PC-9 (cell line): ENCODE measurements at regions not wholly inside any gene's neighbourhood (a gene's known extent, or its start where the extent isn't known, plus 50 kb on each side); places are given as distances from the start of the nearest gene placed in this dataset.

ENCODE experiments used
- BruUV-seq: library from RNA; stranded (reverse); fragments of 400-500 nt; replicated peaks from 2 replicates; lab custom pipeline; 2021; lab: Mats Ljungman, UMichigan
- CTCF ChIA-PET: fragments of 300-600 bp; sonication (Branson Sonifier 250); formaldehyde crosslinking; loops from one replicate; lab custom pipeline; 2022; ENCODE audit warnings: antibody characterized with exemption; lab: Charles Lee
- POLR2A ChIA-PET: fragments of 300-600 bp; sonication (Branson Sonifier 250); formaldehyde crosslinking; loops from one replicate; lab custom pipeline; 2022; ENCODE audit warnings: antibody characterized with exemption; ENCODE audit not compliant: unreplicated experiment; lab: Charles Lee
- DNase-seq, 2 experiments: peaks; one replicate each; pipeline versions ENCODE4 v3.0.0 to v3.0.0-alpha.2; 2015 to 2022; ENCODE audit warnings: mixed read lengths in 1 of 2
- H2AFZ ChIP-seq: fragments of 200-600 bp; sonication (generic); 2 replicates; pipeline ENCODE4 v1.8.1; 2017; ENCODE audit warnings: antibody characterized with exemption
- H3F3A ChIP-seq: fragments of 200-600 bp; sonication (generic); 2 replicates; pipeline ENCODE4 v1.8.1; 2017; ENCODE audit warnings: antibody characterized with exemption, mild to moderate bottlenecking, low read depth; ENCODE audit not compliant: insufficient read depth
- H3K27ac ChIP-seq: fragments of 200-600 bp; sonication (generic); 2 replicates; pipeline ENCODE4 v1.6.1; 2016; ENCODE audit warnings: mixed run types
- H3K27me3 ChIP-seq: fragments of 200-600 bp; sonication (generic); 2 replicates; pipeline ENCODE4 v1.6.1; 2016; ENCODE audit warnings: low read depth, mixed run types; ENCODE audit not compliant: insufficient read depth
- H3K36me3 ChIP-seq: fragments of 200-600 bp; sonication (generic); 2 replicates; pipeline ENCODE4 v1.6.1; 2016; ENCODE audit warnings: low read depth, mixed run types
- H3K4me1 ChIP-seq: fragments of 200-600 bp; sonication (generic); replicated peaks from 2 replicates; pipeline ENCODE4 v1.6.1; 2016; ENCODE audit warnings: mixed run types; ENCODE audit not compliant: insufficient read depth
- H3K4me2 ChIP-seq: fragments of 200-600 bp; sonication (generic); 2 replicates; pipeline ENCODE4 v1.6.1; 2017; ENCODE audit warnings: mixed run types
- H3K4me3 ChIP-seq: fragments of 200-600 bp; sonication (generic); 2 replicates; pipeline ENCODE4 v1.6.1; 2016; ENCODE audit warnings: mixed run types
- H3K79me2 ChIP-seq: fragments of 200-600 bp; sonication (generic); 2 replicates; pipeline ENCODE4 v1.6.1; 2017; ENCODE audit warnings: low read depth, mixed run types
- H3K9me2 ChIP-seq: fragments of 200-600 bp; sonication (generic); 2 replicates; pipeline ENCODE4 v1.8.1; 2017; ENCODE audit warnings: mild to moderate bottlenecking; ENCODE audit not compliant: insufficient read depth
- H3K9me3 ChIP-seq: fragments of 200-600 bp; sonication (generic); 2 replicates; pipeline ENCODE4 v1.8.1; 2016; ENCODE audit warnings: low read depth; ENCODE audit not compliant: insufficient read depth
- H4K20me1 ChIP-seq: fragments of 200-600 bp; sonication (generic); 2 replicates; pipeline ENCODE4 v1.8.1; 2017; ENCODE audit not compliant: insufficient read depth
- CTCF ChIP-seq: fragments of 200-600 bp; sonication (generic); conservative IDR thresholded peaks from 2 replicates; pipeline ENCODE4 v1.6.1; 2017; ENCODE audit warnings: mixed run types, antibody characterized with exemption, mild to moderate bottlenecking, moderate library complexity
- EZH2 ChIP-seq: fragments of 200-600 bp; sonication (generic); IDR thresholded peaks from 2 replicates; pipeline ENCODE4 v1.8.0; 2017; ENCODE audit warnings: antibody characterized with exemption, low read depth
- intact Hi-C: fragments of 100-400 bp; cut with micrococcal nuclease; formaldehyde crosslinking; loops from one replicate; pipeline ENCODE4 v1.10.0; 2022; ENCODE audit not compliant: unreplicated experiment

- no peaks in the 10 kb centered on the region for H3F3A ChIP-seq
- TF ChIP-seq CTCF (no peak), EZH2 (no peak)
- POLR2A ChIA-PET, result no interaction called here
- no peaks in the 10 kb centered on the region for H3K9me2 ChIP-seq
- H3K36me3 ChIP-seq, result no peaks in the 10 kb centered on the region
- no peaks in the 10 kb centered on the region for H3K4me1 ChIP-seq
- H2AFZ ChIP-seq, result no peak overlapping the region
- H3K27me3 ChIP-seq, result no peaks in the 10 kb centered on the region
- CTCF ChIA-PET, result no interaction called here
- no peaks in the 10 kb centered on the region for H3K9me3 ChIP-seq
- intact Hi-C loops, result no loop called here
- H3K4me2 ChIP-seq, result no peak overlapping the region
- H4K20me1 ChIP-seq, result no peaks in the 10 kb centered on the region
- no TSS peak for BruUV-seq
- DNase-seq, result no peak
- no peak overlapping the region for H3K27ac ChIP-seq
- no peaks in the 10 kb centered on the region for H3K79me2 ChIP-seq
- H3K4me3 ChIP-seq, result no peak overlapping the region
These were observed 491.0 kb downstream of the NAV3 start for GRCh38 chr12:78321696-78322095.

DNA sequence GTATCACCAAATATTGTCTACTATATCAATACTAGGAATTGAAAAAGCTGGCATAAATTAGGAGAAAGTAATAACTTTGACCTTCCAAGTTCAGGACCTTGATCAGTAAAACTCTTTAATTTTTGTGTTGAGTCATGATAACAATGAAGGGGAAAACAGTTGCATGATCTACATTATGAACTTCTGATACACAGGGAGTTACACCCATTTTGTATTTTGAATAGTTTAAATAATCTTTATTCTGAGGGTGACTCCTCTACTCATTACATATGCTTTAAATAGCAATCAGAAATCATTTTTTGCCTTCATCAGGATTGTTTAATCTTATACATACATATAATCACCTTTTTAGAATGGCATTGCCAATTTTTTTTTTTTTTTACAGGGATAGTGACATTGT is 492.5 kb downstream of the NAV3 start:
- no peaks in the 10 kb centered on the region for H4K20me1 ChIP-seq
- H3K9me3 ChIP-seq, result no peaks in the 10 kb centered on the region
- H3K36me3 ChIP-seq, result no peaks in the 10 kb centered on the region
- POLR2A ChIA-PET, result no interaction called here
- peak overlapping the region; percentile 59; the same call in 1 of the 2 replicates for H2AFZ ChIP-seq
- no peak overlapping the region for H3K4me3 ChIP-seq
- no TSS peak for BruUV-seq
- no peak for DNase-seq
- no peaks in the 10 kb centered on the region for H3F3A ChIP-seq
- H3K27ac ChIP-seq, result no peak overlapping the region
- H3K9me2 ChIP-seq, result no peaks in the 10 kb centered on the region
- intact Hi-C loops, result no loop called here
- H3K27me3 ChIP-seq, result no peaks in the 10 kb centered on the region
- H3K4me2 ChIP-seq, result no peak overlapping the region
- no peaks in the 10 kb centered on the region for H3K79me2 ChIP-seq
- CTCF ChIA-PET, result no interaction called here
- TF ChIP-seq CTCF (no peak), EZH2 (no peak)
- H3K4me1 ChIP-seq, result no peaks in the 10 kb centered on the region

DNA sequence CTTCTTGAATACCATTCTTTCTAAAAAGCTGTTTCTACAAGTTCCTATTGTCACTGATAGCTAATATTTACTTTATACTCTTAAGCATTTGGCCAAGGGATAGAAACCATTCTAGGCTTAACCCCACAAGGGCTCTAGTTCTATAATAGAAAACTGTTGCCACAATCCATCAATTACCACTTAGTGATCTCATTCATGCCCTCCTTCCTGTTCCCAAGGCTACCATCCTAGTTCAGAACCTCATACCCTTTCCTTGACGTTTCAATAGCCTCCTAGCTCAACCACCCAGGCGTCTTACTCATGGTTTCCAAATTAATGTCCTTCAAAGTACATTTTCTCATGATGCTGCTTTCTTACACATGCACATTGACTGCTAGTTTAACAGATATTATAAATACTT is 493.5 kb downstream of the NAV3 start:
- TF ChIP-seq CTCF (no peak), EZH2 (no peak)
- H3K9me2 ChIP-seq, result no peaks in the 10 kb centered on the region
- H3K27me3 ChIP-seq, result no peaks in the 10 kb centered on the region
- POLR2A ChIA-PET, result no interaction called here
- H3K9me3 ChIP-seq, result no peaks in the 10 kb centered on the region
- intact Hi-C loops, result no loop called here
- no peak overlapping the region for H3K4me3 ChIP-seq
- no peaks in the 10 kb centered on the region for H4K20me1 ChIP-seq
- no peaks in the 10 kb centered on the region for H3K4me1 ChIP-seq
- no peaks in the 10 kb centered on the region for H3K79me2 ChIP-seq
- DNase-seq, result no peak
- no peaks in the 10 kb centered on the region for H3F3A ChIP-seq
- BruUV-seq, result no TSS peak
- no peak overlapping the region for H3K27ac ChIP-seq
- no peak overlapping the region for H2AFZ ChIP-seq
- CTCF ChIA-PET, result no interaction called here
- no peaks in the 10 kb centered on the region for H3K36me3 ChIP-seq
- no peak overlapping the region for H3K4me2 ChIP-seq
